GM10266 (cell line): ENCODE measurements at regions not wholly inside any gene's neighbourhood (a gene's known extent, or its start where the extent isn't known, plus 50 kb on each side); places are given as distances from the start of the nearest gene placed in this dataset.

Experiments used
- DNase-seq: peaks from one replicate; pipeline ENCODE4 v3.0.0; 2012; ENCODE audit errors: extremely low spot score
- TF ChIP-seq, protein P1 (sequence below): IDR thresholded peaks from 2 replicates; pipeline ENCODE4 v1.5.1; 2012; ENCODE audit warnings: mild to moderate bottlenecking, low read depth; ENCODE audit not compliant: control insufficient read depth, insufficient read depth; ENCODE audit errors: missing control alignments

DNA sequence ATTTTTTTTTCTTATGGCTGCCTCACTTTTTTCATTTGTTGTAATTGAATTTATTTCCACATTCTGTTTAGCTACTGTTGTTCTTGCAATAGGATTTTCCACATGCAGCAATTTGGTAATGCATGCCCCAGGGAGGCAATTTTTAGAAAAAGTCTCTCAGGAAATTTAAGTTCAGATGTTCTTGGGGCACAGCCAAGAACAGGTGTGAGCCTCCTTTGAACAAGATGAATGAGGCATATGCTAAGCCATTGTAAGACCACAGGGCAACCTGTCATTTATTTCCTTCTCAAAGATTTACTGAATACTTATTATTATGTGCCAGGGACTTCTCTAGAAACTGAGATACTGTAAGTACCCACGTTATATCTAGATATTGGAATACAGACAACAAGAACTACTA lies 549.5 kb downstream of the DIPK2A start:
- no peak for DNase-seq
- TF ChIP-seq, protein P1, sequence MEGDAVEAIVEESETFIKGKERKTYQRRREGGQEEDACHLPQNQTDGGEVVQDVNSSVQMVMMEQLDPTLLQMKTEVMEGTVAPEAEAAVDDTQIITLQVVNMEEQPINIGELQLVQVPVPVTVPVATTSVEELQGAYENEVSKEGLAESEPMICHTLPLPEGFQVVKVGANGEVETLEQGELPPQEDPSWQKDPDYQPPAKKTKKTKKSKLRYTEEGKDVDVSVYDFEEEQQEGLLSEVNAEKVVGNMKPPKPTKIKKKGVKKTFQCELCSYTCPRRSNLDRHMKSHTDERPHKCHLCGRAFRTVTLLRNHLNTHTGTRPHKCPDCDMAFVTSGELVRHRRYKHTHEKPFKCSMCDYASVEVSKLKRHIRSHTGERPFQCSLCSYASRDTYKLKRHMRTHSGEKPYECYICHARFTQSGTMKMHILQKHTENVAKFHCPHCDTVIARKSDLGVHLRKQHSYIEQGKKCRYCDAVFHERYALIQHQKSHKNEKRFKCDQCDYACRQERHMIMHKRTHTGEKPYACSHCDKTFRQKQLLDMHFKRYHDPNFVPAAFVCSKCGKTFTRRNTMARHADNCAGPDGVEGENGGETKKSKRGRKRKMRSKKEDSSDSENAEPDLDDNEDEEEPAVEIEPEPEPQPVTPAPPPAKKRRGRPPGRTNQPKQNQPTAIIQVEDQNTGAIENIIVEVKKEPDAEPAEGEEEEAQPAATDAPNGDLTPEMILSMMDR = no peak

DNA sequence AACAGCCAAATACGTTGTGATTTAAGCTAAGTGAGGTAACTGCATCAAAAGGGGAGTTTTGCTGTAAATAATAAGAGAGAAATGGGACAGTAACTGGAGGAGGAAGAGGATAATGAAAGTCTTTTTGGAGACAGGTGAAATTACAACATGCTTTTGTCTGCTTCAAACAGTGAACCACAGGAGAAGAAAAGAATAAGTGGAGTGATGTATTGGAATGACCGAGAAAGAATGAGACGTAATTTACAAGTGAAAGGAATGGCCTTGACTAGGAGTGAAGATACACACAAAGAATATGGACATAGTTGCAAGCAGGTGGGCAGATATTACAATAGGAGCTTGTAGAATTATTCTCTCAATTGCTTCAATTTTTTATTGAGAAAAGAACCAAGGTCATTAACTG lies 550.8 kb downstream of the DIPK2A start:
- TF ChIP-seq, protein P1 = no peak
- no peak for DNase-seq

DNA sequence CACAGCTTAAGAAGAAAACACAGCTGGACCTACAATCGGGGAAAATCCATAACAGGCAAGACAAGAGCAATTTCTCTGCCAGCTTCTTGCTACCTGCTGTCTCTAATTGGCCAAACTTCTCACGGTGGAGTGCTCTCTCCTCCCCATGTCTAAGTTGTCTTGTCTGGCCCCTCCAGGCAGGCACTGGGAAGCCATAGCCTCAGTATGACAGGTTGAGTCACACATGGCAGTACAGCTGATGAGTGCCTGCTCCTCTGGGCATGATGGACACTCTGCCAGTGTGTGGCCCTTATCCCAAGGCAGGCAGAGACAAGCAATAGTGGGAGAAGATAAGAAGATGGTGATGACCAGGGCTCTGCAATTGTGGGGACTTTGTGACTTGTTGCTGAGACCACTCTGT lies 551.8 kb downstream of the DIPK2A start:
- no peak for DNase-seq
- TF ChIP-seq, protein P1 = no peak

DNA sequence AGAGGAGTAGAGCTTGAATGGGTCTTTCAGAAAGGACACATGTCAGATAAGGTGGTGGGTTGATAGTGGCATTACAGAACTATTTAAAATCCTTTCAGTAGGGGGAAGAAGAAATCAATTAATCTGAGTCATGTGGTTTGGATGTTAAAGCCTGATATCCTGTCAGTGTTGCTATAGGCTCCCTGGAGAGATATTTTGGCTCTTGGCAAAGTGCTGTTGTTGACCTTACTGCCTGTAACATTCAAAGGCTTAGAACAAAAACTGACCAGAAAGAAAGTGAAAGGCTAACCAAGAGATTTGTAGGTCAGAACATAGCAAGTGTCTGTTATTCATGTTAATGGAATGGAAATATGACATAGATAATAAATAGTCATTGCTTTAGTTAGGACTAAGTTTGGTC lies 552.9 kb downstream of the DIPK2A start:
- TF ChIP-seq, protein P1 = no peak
- no peak for DNase-seq

DNA sequence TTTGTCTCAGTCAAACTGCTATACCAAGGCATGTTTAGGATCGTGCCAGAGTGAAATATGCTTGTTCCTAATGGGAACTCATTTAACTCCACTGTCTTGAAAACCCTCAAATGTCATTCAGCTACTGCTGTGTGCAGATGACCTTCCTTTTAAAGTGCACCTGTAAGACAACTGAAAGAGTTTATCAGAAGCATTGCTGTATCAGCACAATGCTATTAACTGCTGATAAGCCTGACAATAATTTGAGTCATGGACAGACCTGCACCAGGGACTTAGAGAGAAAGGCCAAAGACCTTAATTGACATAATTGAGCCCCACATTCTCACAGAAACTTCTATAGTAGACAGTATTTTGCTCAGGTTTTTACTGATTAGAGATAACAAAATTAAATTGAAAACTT lies 557.9 kb downstream of the DIPK2A start:
- TF ChIP-seq, protein P1 = no peak
- no peak for DNase-seq

DNA sequence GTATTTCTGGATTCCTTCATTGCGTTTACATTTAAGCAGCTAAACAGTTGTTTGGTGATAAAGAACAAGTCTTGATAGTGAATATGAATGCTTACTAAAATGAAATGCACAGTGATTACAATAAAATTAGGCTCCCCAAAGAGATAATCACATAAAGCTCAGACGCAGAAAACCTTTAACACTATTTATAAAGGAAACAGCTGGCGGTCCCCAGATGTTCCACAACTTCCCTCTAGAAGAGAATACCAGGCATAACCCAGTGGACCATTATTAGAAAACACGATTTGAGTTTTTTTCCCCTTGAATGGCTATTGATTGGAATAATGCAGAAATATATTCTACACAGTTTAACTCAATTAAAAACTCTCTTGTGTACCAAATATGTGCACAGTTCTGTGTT lies 573.2 kb downstream of the DIPK2A start:
- DNase-seq = no peak
- TF ChIP-seq, protein P1 = no peak

DNA sequence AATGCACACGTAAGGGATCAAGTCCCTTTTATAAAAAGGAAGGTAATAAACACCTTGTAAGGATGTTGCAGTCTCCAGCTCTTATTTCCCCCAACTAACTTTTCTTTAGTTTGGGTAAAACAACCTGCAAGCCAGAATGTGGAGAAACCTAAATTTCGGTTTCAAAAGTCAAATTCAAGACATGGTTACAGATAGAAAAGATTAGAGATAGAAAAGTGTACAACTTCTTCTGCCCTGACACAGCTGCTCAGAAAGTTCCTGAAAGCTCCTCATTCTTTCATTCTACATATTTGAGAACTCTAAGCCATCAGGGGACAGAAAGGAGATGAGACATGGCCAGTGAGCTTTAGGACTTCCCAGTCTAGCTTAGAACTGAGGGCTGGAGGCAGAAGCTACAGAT lies 574.9 kb downstream of the DIPK2A start:
- TF ChIP-seq, protein P1 = no peak
- no peak for DNase-seq
